K562 (cell line): ENCODE measurements at regions not wholly inside any gene's neighbourhood (a gene's known extent, or its start where the extent isn't known, plus 50 kb on each side); places are given as distances from the start of the nearest gene placed in this dataset.

Source experiments
- ATAC-seq: fragments of 200-7000 bp; cut with Tn5 transposase; 3 replicates; pipeline ENCODE4 v1.9.1; 2020; ENCODE audit warnings: moderate library complexity
- BruUV-seq: library from RNA; stranded (reverse); fragments of 400-500 nt; replicated peaks from 2 replicates; lab custom pipeline; 2021; lab: Mats Ljungman, UMichigan
- CTCF ChIA-PET: fragments of 300-600 bp; formaldehyde crosslinking; extraction: SDS; loops from one replicate; lab custom pipeline; 2021; ENCODE audit warnings: low intra/inter-chr PET ratio; lab: Yijun Ruan, JAX
- POLR2A ChIA-PET: fragments of 300-600, 350-650 bp; sonication (Branson Sonifier 250); formaldehyde crosslinking; extraction: SDS; loops from one replicate; lab custom pipeline; 2021; ENCODE audit warnings: antibody characterized with exemption, inconsistent platforms; lab: Yijun Ruan, JAX
- DNase-seq, 4 experiments: peaks; one replicate each; pipeline versions ENCODE4 v3.0.0 to v3.0.0-alpha.2; 2011 to 2018; ENCODE audit warnings: low spot score in 3 of 4, mixed read lengths in 3 of 4; ENCODE audit errors: extremely low read depth in 1 of 4
- FAIRE-seq: peaks from 2 replicates; lab custom pipeline; 2011; peaks lifted over from hg19 to GRCh38; lab: Jason Lieb, UNC
- H2AFZ ChIP-seq: 2 replicates; pipeline ENCODE4 v1.6.0; 2011; ENCODE audit warnings: low read depth, low read length, control low read depth, inconsistent platforms
- H3K27ac ChIP-seq: fragments of 200-600 bp; 3 replicates; pipeline ENCODE4 v1.8.0; 2011; ENCODE audit warnings: low read depth, mild to moderate bottlenecking, control low read depth, inconsistent platforms, low read length, moderate library complexity, mixed read lengths; ENCODE audit errors: extremely low read depth
- H3K27me3 ChIP-seq, 2 experiments: fragments of 300-600 bp in 1 of 2; 2 replicates in 1 of 2; 3 replicates in 1 of 2; pipeline versions ENCODE4 v1.6.0 to v1.8.0; 2011; ENCODE audit warnings: inconsistent platforms in 2 of 2, low read length in 2 of 2, mild to moderate bottlenecking in 1 of 2, mixed read lengths in 1 of 2, moderate library complexity in 1 of 2; ENCODE audit not compliant: control insufficient read depth in 2 of 2, insufficient read depth in 2 of 2
- H3K36me3 ChIP-seq: fragments of 300-600 bp; 3 replicates; pipeline ENCODE4 v1.8.0; 2011; ENCODE audit warnings: mild to moderate bottlenecking, low read length, inconsistent platforms; ENCODE audit not compliant: control insufficient read depth, insufficient read depth
- H3K4me1 ChIP-seq, 2 experiments: fragments of 200-600 bp in 1 of 2; replicated peaks in 1 of 2; 2 replicates in 1 of 2; 3 replicates in 1 of 2; pipeline versions ENCODE4 v1.5.1 to v1.8.0; 2011; ENCODE audit warnings: inconsistent platforms in 2 of 2, low read length in 2 of 2, mild to moderate bottlenecking in 1 of 2, mixed read lengths in 1 of 2, moderate library complexity in 1 of 2; ENCODE audit not compliant: control insufficient read depth in 2 of 2, insufficient read depth in 2 of 2
- H3K4me2 ChIP-seq: 2 replicates; pipeline ENCODE4 v1.6.1; 2011; ENCODE audit warnings: low read length, control low read depth, inconsistent platforms, mixed read lengths; ENCODE audit not compliant: insufficient read depth
- H3K4me3 ChIP-seq: fragments of 200-600 bp; sonication (generic), shearing (Covaris generic); 2 replicates; pipeline ENCODE4 v1.5.1; 2016; ENCODE audit warnings: control low read depth, inconsistent platforms
- H3K79me2 ChIP-seq: fragments of 200-600 bp; 3 replicates; pipeline ENCODE4 v1.8.0; 2011; ENCODE audit warnings: low read length, inconsistent platforms; ENCODE audit not compliant: control insufficient read depth, insufficient read depth
- H3K9ac ChIP-seq, 2 experiments: 2 replicates each; pipeline versions ENCODE4 v1.6.0 to v1.6.1; 2011; ENCODE audit warnings: low read depth in 2 of 2, low read length in 2 of 2, control low read depth in 1 of 2, inconsistent platforms in 1 of 2, mild to moderate bottlenecking in 1 of 2, mixed read lengths in 1 of 2; ENCODE audit not compliant: insufficient read depth in 1 of 2
- H3K9me1 ChIP-seq: one replicate; pipeline ENCODE4 v1.6.0; 2011; ENCODE audit warnings: inconsistent platforms, mild to moderate bottlenecking, low read length, moderate library complexity; ENCODE audit not compliant: control insufficient read depth, insufficient read depth
- H3K9me3 ChIP-seq: replicated peaks from 2 replicates; pipeline ENCODE4 v1.5.1; 2011; ENCODE audit warnings: low read depth, low read length, inconsistent platforms; ENCODE audit not compliant: control insufficient read depth, insufficient read depth
- H4K20me1 ChIP-seq: replicated peaks from 2 replicates; pipeline ENCODE4 v1.6.1; 2011; ENCODE audit warnings: low read length, inconsistent platforms, mixed read lengths; ENCODE audit not compliant: control insufficient read depth, insufficient read depth
- ELF2 ChIP-seq: fragments of 250-450 bp; sonication (Bioruptor Pico); IDR thresholded peaks from 2 replicates; pipeline ENCODE4 v1.5.0; 2021; ENCODE audit warnings: mild to moderate bottlenecking
- ESRRB ChIP-seq: fragments of 250-450 bp; sonication (Bioruptor Pico); IDR thresholded peaks from 2 replicates; pipeline ENCODE4 v1.5.0; 2020; ENCODE audit warnings: mild to moderate bottlenecking, moderate library complexity, borderline replicate concordance
- GABPB2 ChIP-seq: fragments of 250-450 bp; sonication (Bioruptor Pico); conservative IDR thresholded peaks from 2 replicates; pipeline ENCODE4 v1.5.1; 2021; ENCODE audit warnings: mild to moderate bottlenecking
- HSF4 ChIP-seq: fragments of 250-450 bp; sonication (Bioruptor Pico); IDR thresholded peaks from 2 replicates; pipeline ENCODE4 v2.1.2; 2022; ENCODE audit warnings: mild to moderate bottlenecking, moderate library complexity, borderline replicate concordance
- MYBL2 ChIP-seq, 2 experiments: fragments of 450-650 bp in 1 of 2; sonication (generic) in 1 of 2; formaldehyde crosslinking in 1 of 2; IDR thresholded peaks; 2 replicates each; pipeline versions ENCODE4 v1.6.1 to v1.8.1; 2017 to 2022; ENCODE audit warnings: borderline replicate concordance in 1 of 2, inconsistent platforms in 1 of 2, low read depth in 1 of 2, mild to moderate bottlenecking in 1 of 2, missing genetic modification reagents in 1 of 2, moderate library complexity in 1 of 2
- NFATC3 ChIP-seq: fragments of 450-650 bp; IDR thresholded peaks from 2 replicates; pipeline ENCODE4 v1.6.1; 2017; ENCODE audit warnings: mild to moderate bottlenecking
- OTX1 ChIP-seq: fragments of 450-650 bp; formaldehyde crosslinking; IDR thresholded peaks from 2 replicates; pipeline ENCODE4 v1.4.0; 2022; ENCODE audit warnings: mild to moderate bottlenecking
- PCBP1 ChIP-seq: fragments of 200-400 bp; formaldehyde crosslinking; IDR thresholded peaks from 2 replicates; pipeline ENCODE4 v1.6.1; 2018; ENCODE audit warnings: mild to moderate bottlenecking, low read depth, low read length; ENCODE audit not compliant: poor library complexity, severe bottlenecking
- RB1 ChIP-seq: fragments of 450-650 bp; IDR thresholded peaks from 2 replicates; pipeline ENCODE4 v1.6.1; 2017; ENCODE audit warnings: low read depth, mild to moderate bottlenecking
- SLC30A9 ChIP-seq: fragments of 250-450 bp; sonication (Bioruptor Pico); IDR thresholded peaks from 2 replicates; pipeline ENCODE4 v1.8.0; 2022; ENCODE audit warnings: mild to moderate bottlenecking, moderate library complexity
- SPI1 ChIP-seq: IDR thresholded peaks from 2 replicates; pipeline ENCODE4 v1.6.1; 2011; ENCODE audit warnings: low read depth, low read length, control low read depth, borderline replicate concordance
- TGIF2 ChIP-seq: sonication (generic); formaldehyde crosslinking; IDR thresholded peaks from 2 replicates; pipeline ENCODE4 v1.8.1; 2022; ENCODE audit warnings: mild to moderate bottlenecking, missing genetic modification reagents, moderate library complexity
- ZFX ChIP-seq: sonication (generic); formaldehyde crosslinking; IDR thresholded peaks from 2 replicates; pipeline ENCODE4 v1.8.0; 2022; ENCODE audit warnings: mild to moderate bottlenecking, missing genetic modification reagents, moderate library complexity
- ZNF253 ChIP-seq: fragments of 250-450 bp; sonication (Bioruptor Pico); conservative IDR thresholded peaks from 2 replicates; pipeline ENCODE4 v1.6.1; 2021; ENCODE audit warnings: mild to moderate bottlenecking
- ZNF436 ChIP-seq: fragments of 250-450, 450-650 bp; sonication (Bioruptor Pico); formaldehyde crosslinking; IDR thresholded peaks from 2 replicates; pipeline ENCODE4 v1.7.0; 2020; ENCODE audit warnings: mild to moderate bottlenecking
- in situ Hi-C: fragments of 300-500 bp; cut with MboI; formaldehyde crosslinking; loops from 4 replicates; pipeline ENCODE4 v1.15.0; 2018; ENCODE audit warnings: inconsistent platforms, mixed read lengths
- intact Hi-C: fragments of 100-400 bp; cut with micrococcal nuclease; formaldehyde crosslinking; loops from 2 replicates; pipeline ENCODE4 v1.14.2; 2022
- TF ChIP-seq, protein P1 (sequence below): IDR thresholded peaks from 2 replicates; pipeline ENCODE4 v1.6.1; 2011; ENCODE audit not compliant: insufficient read length; ENCODE audit errors: extremely low read depth

DNA sequence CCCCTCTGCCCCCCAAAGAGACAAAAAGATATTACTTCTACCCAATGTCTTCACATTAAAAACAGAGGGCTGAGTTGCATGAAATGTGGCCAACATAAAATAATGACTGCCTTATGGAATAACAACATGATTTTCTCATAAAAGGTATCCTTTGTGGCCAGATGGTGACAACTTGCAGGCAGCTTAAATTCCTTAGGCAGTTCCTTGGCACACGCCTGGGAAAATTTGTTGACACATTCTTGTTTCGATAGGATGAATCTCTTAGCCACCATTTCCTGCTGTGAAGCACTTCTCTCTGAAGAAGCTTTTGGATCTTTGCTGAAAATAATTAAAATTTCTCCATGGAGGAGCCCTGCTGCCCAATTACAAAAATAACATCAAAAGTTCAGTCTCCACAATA is 109.0 kb upstream of the COL21A1 start (continued):
- no peak for TF ChIP-seq RB1
- TF ChIP-seq ZNF253, result no peak
- no peak for TF ChIP-seq HSF4 (CRISPR knock-in tag)
- no peak for TF ChIP-seq MYBL2 (IDR thresholded peaks at IDR 0.05; ENCODE audit: low read depth)
- no peak for TF ChIP-seq MYBL2 (CRISPR knock-in tag; IDR thresholded peaks at IDR 0.05; ENCODE audit: borderline replicate concordance)
- TF ChIP-seq PCBP1, result no peak
- TF ChIP-seq SPI1, result no peak
- TF ChIP-seq GABPB2, result no peak
- no peak for TF ChIP-seq ZNF436 (CRISPR knock-in tag)
- no peak for TF ChIP-seq OTX1 (CRISPR knock-in tag)

DNA sequence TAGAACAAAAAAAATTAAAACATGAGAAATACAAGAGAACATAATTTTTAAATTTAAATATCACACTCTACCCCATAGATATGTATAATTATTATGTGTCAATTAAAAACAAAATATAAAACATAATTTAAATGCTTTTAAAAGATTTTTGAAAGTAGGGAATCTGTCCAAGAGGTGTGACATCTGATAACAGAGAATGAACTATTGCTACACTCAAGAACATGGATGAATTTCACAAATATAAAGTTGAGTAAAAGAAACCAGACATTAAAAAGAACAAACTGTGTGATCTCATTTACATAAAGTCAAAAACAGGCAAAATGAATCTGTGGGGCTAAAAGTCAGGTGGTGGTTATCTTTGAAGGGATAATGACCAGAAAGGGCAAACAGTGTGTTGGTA is 106.5 kb upstream of the COL21A1 start:
- Histone ChIP-seq H3K4me1 (no peaks in the 10 kb centered on the region), H3K4me2 (no peak overlapping the region), H4K20me1 (no peaks in the 10 kb centered on the region), H3K27me3 (no peaks in the 10 kb centered on the region), H2AFZ (no peak overlapping the region), H3K79me2 (no peaks in the 10 kb centered on the region), H3K9me1 (no peaks in the 10 kb centered on the region), H3K4me3 (no peak overlapping the region), H3K9me3 (no peaks in the 10 kb centered on the region), H3K9ac (no peak overlapping the region), H3K36me3 (no peaks in the 10 kb centered on the region), H3K27ac (no peak overlapping the region)
- ChIA-PET POLR2A (interaction anchor here (1.2 kb wide), 1 partner anchor 174 kb away, joined by 3 read pairs; no protein-coding TSS in a partner anchor), CTCF (no interaction called here)
- no TSS peak for BruUV-seq
- intact Hi-C loops (loop anchor here (10.0 kb wide), 1 partner anchor 491 kb away; no protein-coding TSS in a partner anchor), in situ Hi-C loops (loop anchor here (25.0 kb wide), 2 partner anchors 508 to 958 kb away; partner anchors contain the start of gene PRIM2)
- FAIRE-seq, result no peak
- no peak for ATAC-seq
- no peak for TF ChIP-seq SLC30A9 (CRISPR knock-in tag)
- TF ChIP-seq ZFX, result no peak
- no peak for TF ChIP-seq ESRRB (CRISPR knock-in tag)
- no peak for TF ChIP-seq NFATC3
- TF ChIP-seq, protein P1, sequence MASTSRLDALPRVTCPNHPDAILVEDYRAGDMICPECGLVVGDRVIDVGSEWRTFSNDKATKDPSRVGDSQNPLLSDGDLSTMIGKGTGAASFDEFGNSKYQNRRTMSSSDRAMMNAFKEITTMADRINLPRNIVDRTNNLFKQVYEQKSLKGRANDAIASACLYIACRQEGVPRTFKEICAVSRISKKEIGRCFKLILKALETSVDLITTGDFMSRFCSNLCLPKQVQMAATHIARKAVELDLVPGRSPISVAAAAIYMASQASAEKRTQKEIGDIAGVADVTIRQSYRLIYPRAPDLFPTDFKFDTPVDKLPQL, result no peak
- TF ChIP-seq TGIF2 (CRISPR knock-in tag), result no peak
- no peak for TF ChIP-seq ELF2 (CRISPR knock-in tag)
- DNase-seq, result no peak
